Trophoblast cell (in vitro differentiated cells and primary cell): ENCODE measurements at regions not wholly inside any gene's neighbourhood (a gene's known extent, or its start where the extent isn't known, plus 50 kb on each side); places are given as distances from the start of the nearest gene placed in this dataset.

Experiments
- DNase-seq, 2 donors: peaks; one replicate each; pipeline ENCODE4 v3.0.0-alpha.2; 2016
- H2AFZ ChIP-seq: 2 replicates; pipeline ENCODE4 v1.6.1; 2013; ENCODE audit warnings: low read length, moderate library complexity, mild to moderate bottlenecking; ENCODE audit not compliant: insufficient read depth, poor library complexity
- H2AK5ac ChIP-seq: 2 replicates; pipeline ENCODE4 v1.6.1; 2013; ENCODE audit warnings: mild to moderate bottlenecking, low read length
- H2BK120ac ChIP-seq: 2 replicates; pipeline ENCODE4 v1.6.1; 2013; ENCODE audit warnings: low read length, mild to moderate bottlenecking, moderate library complexity; ENCODE audit not compliant: insufficient read depth, poor library complexity
- H2BK12ac ChIP-seq: 2 replicates; pipeline ENCODE4 v1.6.1; 2013; ENCODE audit warnings: mild to moderate bottlenecking, low read length, moderate library complexity
- H2BK5ac ChIP-seq: 2 replicates; pipeline ENCODE4 v1.6.1; 2013; ENCODE audit warnings: low read length, low read depth, moderate library complexity, mild to moderate bottlenecking; ENCODE audit not compliant: poor library complexity
- H3K14ac ChIP-seq: 2 replicates; pipeline ENCODE4 v1.6.1; 2013; ENCODE audit warnings: mild to moderate bottlenecking, low read length
- H3K18ac ChIP-seq: 2 replicates; pipeline ENCODE4 v1.6.1; 2013; ENCODE audit warnings: mild to moderate bottlenecking, low read length
- H3K23ac ChIP-seq: 2 replicates; pipeline ENCODE4 v1.6.1; 2013; ENCODE audit warnings: low read length
- H3K27ac ChIP-seq: 2 replicates; pipeline ENCODE4 v1.5.1; 2013; ENCODE audit warnings: low read depth, mild to moderate bottlenecking, inconsistent platforms, low read length, moderate library complexity
- H3K27me3 ChIP-seq: 2 replicates; pipeline ENCODE4 v1.6.1; 2013; ENCODE audit warnings: inconsistent platforms, mild to moderate bottlenecking, low read length, moderate library complexity; ENCODE audit not compliant: insufficient read depth
- H3K36me3 ChIP-seq, 2 experiments: 1 replicate in 1 of 2; 2 replicates in 1 of 2; pipeline ENCODE4 v1.6.1; 2013; ENCODE audit warnings: low read length in 2 of 2, mild to moderate bottlenecking in 2 of 2, moderate library complexity in 1 of 2; ENCODE audit not compliant: insufficient read depth in 2 of 2, control insufficient read depth in 1 of 2
- H3K4ac ChIP-seq: 2 replicates; pipeline ENCODE4 v1.6.1; 2013; ENCODE audit warnings: low read depth, mild to moderate bottlenecking, low read length, moderate library complexity
- H3K4me1 ChIP-seq, 2 experiments: 1 replicate in 1 of 2; 2 replicates in 1 of 2; pipeline ENCODE4 v1.6.1; 2013; ENCODE audit warnings: low read length in 2 of 2, mild to moderate bottlenecking in 2 of 2, moderate library complexity in 1 of 2; ENCODE audit not compliant: insufficient read depth in 2 of 2, control insufficient read depth in 1 of 2
- H3K4me2 ChIP-seq: 2 replicates; pipeline ENCODE4 v1.6.1; 2013; ENCODE audit warnings: inconsistent platforms, mild to moderate bottlenecking, low read length, moderate library complexity
- H3K4me3 ChIP-seq: 2 replicates; pipeline ENCODE4 v1.5.1; 2013; ENCODE audit warnings: mild to moderate bottlenecking, low read depth, low read length, inconsistent platforms
- H3K79me1 ChIP-seq: one replicate; pipeline ENCODE4 v1.6.1; 2013; ENCODE audit warnings: low read length
- H3K79me2 ChIP-seq: 2 replicates; pipeline ENCODE4 v1.6.1; 2013; ENCODE audit warnings: low read length, mild to moderate bottlenecking; ENCODE audit not compliant: control insufficient read depth, insufficient read depth, poor library complexity
- H3K9ac ChIP-seq: 2 replicates; pipeline ENCODE4 v1.6.1; 2013; ENCODE audit warnings: mild to moderate bottlenecking, low read length
- H3K9me3 ChIP-seq: 2 replicates; pipeline ENCODE4 v1.6.1; 2013; ENCODE audit warnings: low read depth, mild to moderate bottlenecking, control low read depth, inconsistent platforms, low read length; ENCODE audit not compliant: insufficient read depth
- H4K12ac ChIP-seq: 2 replicates; pipeline ENCODE4 v1.6.1; 2013; ENCODE audit warnings: low read depth, mild to moderate bottlenecking, low read length, moderate library complexity
- H4K8ac ChIP-seq: 2 replicates; pipeline ENCODE4 v1.6.1; 2013; ENCODE audit warnings: low read depth, mild to moderate bottlenecking, low read length, moderate library complexity
- H4K91ac ChIP-seq: one replicate; pipeline ENCODE4 v1.6.1; 2013; ENCODE audit warnings: low read depth, mild to moderate bottlenecking, low read length, moderate library complexity
- WGBS: extraction: QIAGEN DNeasy Blood & Tissue Kit; methylation state at CpG from one replicate; pipeline ENCODE4 v1.1.7; 2013; ENCODE audit warnings: missing lambda C conversion rate; ENCODE audit not compliant: insufficient read length, insufficient coverage; ENCODE audit errors: extremely low coverage; 5-methylcytosine and 5-hydroxymethylcytosine counted together

GRCh38 chr15:100753503-100753902 lies 126.1 kb upstream of the ALDH1A3 start:
- Histone ChIP-seq H3K18ac (no peak overlapping the region), H3K79me1 (no peaks in the 10 kb centered on the region), H2BK5ac (no peak overlapping the region), H3K36me3 (no peaks in the 10 kb centered on the region), H2AK5ac (no peak overlapping the region), H3K4me1 (no peaks in the 10 kb centered on the region), H3K4me2 (no peak overlapping the region), H3K9ac (no peak overlapping the region), H3K9me3 (no peaks in the 10 kb centered on the region), H4K12ac (no peak overlapping the region), H3K79me2 (no peaks in the 10 kb centered on the region), H2BK120ac (no peak overlapping the region), H3K27me3 (no peaks in the 10 kb centered on the region), H3K27ac (no peak overlapping the region), H3K14ac (no peak overlapping the region), H4K8ac (no peak overlapping the region), H3K4ac (no peak overlapping the region), H2AFZ (no peak overlapping the region), H3K23ac (no peak overlapping the region), H4K91ac (no peak overlapping the region), H3K4me3 (no peak overlapping the region), H2BK12ac (no peak overlapping the region)
- no peak for DNase-seq
- WGBS: no CpG with 5 or more reads among the region's 1 CpG

- H3K27ac ChIP-seq: no peak overlapping the region
- no peaks in the 10 kb centered on the region for H3K4me1 ChIP-seq
- no peaks in the 10 kb centered on the region for H3K36me3 ChIP-seq
- no peak overlapping the region for H3K18ac ChIP-seq
- no peak overlapping the region for H4K12ac ChIP-seq
- H3K4me3 ChIP-seq: no peak overlapping the region
- DNase-seq: no peak
- H4K8ac ChIP-seq: no peak overlapping the region
- H2BK12ac ChIP-seq: no peak overlapping the region
- no peak overlapping the region for H2AFZ ChIP-seq
- H2BK120ac ChIP-seq: no peak overlapping the region
- no peak overlapping the region for H3K14ac ChIP-seq
- H3K27me3 ChIP-seq: no peaks in the 10 kb centered on the region
- H2BK5ac ChIP-seq: no peak overlapping the region
- H3K79me1 ChIP-seq: no peaks in the 10 kb centered on the region
- no CpG with 5 or more reads among the region's 1 CpG for WGBS
- H3K9ac ChIP-seq: no peak overlapping the region
- H3K23ac ChIP-seq: no peak overlapping the region
- H3K4ac ChIP-seq: no peak overlapping the region
- no peak overlapping the region for H2AK5ac ChIP-seq
- no peak overlapping the region for H4K91ac ChIP-seq
- no peaks in the 10 kb centered on the region for H3K9me3 ChIP-seq
- no peaks in the 10 kb centered on the region for H3K79me2 ChIP-seq
- H3K4me2 ChIP-seq: no peak overlapping the region
Observed at GRCh38 chr15:100757661-100758060, 122.0 kb upstream of the ALDH1A3 start.

DNA sequence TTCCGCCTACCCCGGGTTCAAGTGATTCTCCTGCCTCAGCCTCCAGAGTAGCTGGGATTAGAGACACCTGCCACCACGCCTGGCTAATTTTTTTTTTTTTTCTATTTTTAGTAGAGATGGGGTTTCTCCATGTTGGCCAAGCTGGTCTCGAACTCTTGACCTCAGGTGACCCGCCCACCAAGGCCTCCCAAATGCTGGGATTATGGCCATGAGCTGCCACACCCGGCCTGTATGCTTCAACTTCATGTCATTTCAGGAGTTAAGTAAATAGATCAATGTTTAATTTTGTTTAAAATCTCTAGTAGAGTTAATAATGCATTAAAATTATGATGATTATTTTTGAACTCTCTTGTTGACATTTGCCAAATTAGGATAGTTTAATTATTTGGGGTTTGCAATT lies 121.1 kb upstream of the ALDH1A3 start:
- no CpG with 5 or more reads among the region's 6 CpGs for WGBS
- no peak overlapping the region for H3K9ac ChIP-seq

GRCh38 chr15:100759106-100759505 lies 120.5 kb upstream of the ALDH1A3 start:
- H3K9me3 ChIP-seq: no peaks in the 10 kb centered on the region
- no peak overlapping the region for H3K18ac ChIP-seq
- H3K23ac ChIP-seq: no peak overlapping the region
- H3K9ac ChIP-seq: no peak overlapping the region
- H3K79me1 ChIP-seq: no peaks in the 10 kb centered on the region
- no peak overlapping the region for H2BK12ac ChIP-seq
- no peak overlapping the region for H4K8ac ChIP-seq
- H3K14ac ChIP-seq: no peak overlapping the region
- H2BK5ac ChIP-seq: no peak overlapping the region
- no peak overlapping the region for H3K4me3 ChIP-seq
- H3K4me1 ChIP-seq: no peaks in the 10 kb centered on the region
- H4K12ac ChIP-seq: no peak overlapping the region
- DNase-seq: no peak
- no CpG with 5 or more reads among the region's 6 CpGs for WGBS
- no peak overlapping the region for H2AK5ac ChIP-seq
- H3K4me2 ChIP-seq: no peak overlapping the region
- H4K91ac ChIP-seq: no peak overlapping the region
- no peak overlapping the region for H2AFZ ChIP-seq
- no peaks in the 10 kb centered on the region for H3K79me2 ChIP-seq
- H3K27me3 ChIP-seq: no peaks in the 10 kb centered on the region
- H3K4ac ChIP-seq: no peak overlapping the region
- H3K36me3 ChIP-seq: no peaks in the 10 kb centered on the region
- H3K27ac ChIP-seq: no peak overlapping the region
- no peak overlapping the region for H2BK120ac ChIP-seq

More for the DNA sequence above, 121.1 kb upstream of the ALDH1A3 start:
- Histone ChIP-seq H4K8ac (no peak overlapping the region), H3K4me3 (no peak overlapping the region), H3K14ac (no peak overlapping the region), H3K4me2 (no peak overlapping the region), H3K79me1 (no peaks in the 10 kb centered on the region), H3K4me1 (no peaks in the 10 kb centered on the region), H3K27me3 (no peaks in the 10 kb centered on the region), H4K91ac (no peak overlapping the region), H2AFZ (no peak overlapping the region), H3K18ac (no peak overlapping the region), H2BK12ac (no peak overlapping the region), H2AK5ac (no peak overlapping the region), H2BK5ac (no peak overlapping the region), H4K12ac (no peak overlapping the region), H3K23ac (no peak overlapping the region), H3K36me3 (no peaks in the 10 kb centered on the region), H2BK120ac (no peak overlapping the region), H3K9me3 (no peaks in the 10 kb centered on the region), H3K27ac (no peak overlapping the region), H3K4ac (no peak overlapping the region), H3K79me2 (no peaks in the 10 kb centered on the region)
- no peak for DNase-seq
